Thyroid gland (tissue), 4 donors: ENCODE measurements at regions not wholly inside any gene's neighbourhood (a gene's known extent, or its start where the extent isn't known, plus 50 kb on each side); places are given as distances from the start of the nearest gene placed in this dataset.

Experiments
- CTCF ChIP-seq, 6 experiments: fragments of 200-600 bp in 3 of 6; fragments of 450-650 bp in 3 of 6; sonication (generic) in 3 of 6; IDR thresholded peaks; one replicate each; pipeline ENCODE4 v1.5.1; 2016 to 2019; ENCODE audit warnings: antibody characterized with exemption in 6 of 6, mild to moderate bottlenecking in 2 of 6, inconsistent platforms in 1 of 6, moderate library complexity in 1 of 6
- POLR2A ChIP-seq, 2 donors: fragments of 450-650 bp; IDR thresholded peaks; one replicate each; pipeline ENCODE4 v1.6.1; 2017; ENCODE audit warnings: antibody characterized with exemption in 2 of 2, mild to moderate bottlenecking in 2 of 2, moderate library complexity in 1 of 2

- no peak for TF ChIP-seq CTCF (IDR thresholded peaks at IDR 0.05)
- no peak for TF ChIP-seq POLR2A (IDR thresholded peaks at IDR 0.05)
Measured at GRCh38 chr4:10853196-10853595, 168.6 kb upstream of the CLNK start.
